Liver (tissue), 8 donors: ENCODE measurements at regions not wholly inside any gene's neighbourhood (a gene's known extent, or its start where the extent isn't known, plus 50 kb on each side); places are given as distances from the start of the nearest gene placed in this dataset.

Experiments used
- DNase-seq: peaks from one replicate; pipeline ENCODE4 v3.0.0-alpha.2; 2017; ENCODE audit warnings: low spot score
- H3K27ac ChIP-seq, 2 donors: one replicate each; pipeline ENCODE4 v1.7.0; 2013; ENCODE audit warnings: inconsistent platforms in 2 of 2, low read length in 2 of 2, control low read depth in 1 of 2, low read depth in 1 of 2, mild to moderate bottlenecking in 1 of 2
- H3K27me3 ChIP-seq, 4 donors: one replicate each; pipeline versions ENCODE4 v1.6.1 to v1.7.0; 2013; ENCODE audit warnings: low read length in 3 of 4, inconsistent platforms in 1 of 4, mild to moderate bottlenecking in 1 of 4, moderate library complexity in 1 of 4; ENCODE audit not compliant: control insufficient read depth in 4 of 4, insufficient read depth in 4 of 4
- H3K36me3 ChIP-seq, 4 donors: one replicate each; pipeline versions ENCODE4 v1.6.1 to v1.7.0; 2013; ENCODE audit warnings: low read length in 3 of 4, mild to moderate bottlenecking in 3 of 4, low read depth in 1 of 4, moderate library complexity in 1 of 4; ENCODE audit not compliant: control insufficient read depth in 4 of 4, insufficient read depth in 3 of 4
- H3K4me1 ChIP-seq, 4 donors: one replicate each; pipeline versions ENCODE4 v1.6.1 to v1.7.0; 2013; ENCODE audit warnings: low read length in 3 of 4, mild to moderate bottlenecking in 3 of 4, moderate library complexity in 1 of 4; ENCODE audit not compliant: control insufficient read depth in 4 of 4, insufficient read depth in 4 of 4
- H3K4me3 ChIP-seq, 3 donors: one replicate each; pipeline versions ENCODE4 v1.6.1 to v1.7.0; 2013; ENCODE audit warnings: low read length in 3 of 3, control low read depth in 1 of 3, low read depth in 1 of 3, mild to moderate bottlenecking in 1 of 3
- H3K9ac ChIP-seq, 2 donors: one replicate each; pipeline ENCODE4 v1.7.0; 2013; ENCODE audit warnings: low read length in 2 of 2, mild to moderate bottlenecking in 2 of 2, moderate library complexity in 2 of 2, control low read depth in 1 of 2, low read depth in 1 of 2
- H3K9me3 ChIP-seq, 4 donors: one replicate each; pipeline versions ENCODE4 v1.6.1 to v1.7.0; 2013; ENCODE audit warnings: low read length in 3 of 4; ENCODE audit not compliant: control insufficient read depth in 4 of 4
- ATF3 ChIP-seq: IDR thresholded peaks from 2 replicates; pipeline ENCODE4 v1.6.1; 2016; ENCODE audit warnings: antibody characterized with exemption
- CTCF ChIP-seq: fragments of 150-350 bp; IDR thresholded peaks from 2 replicates; pipeline ENCODE4 v1.5.1; 2017; ENCODE audit warnings: improper control_type of control experiment, low read depth, low read length; ENCODE audit not compliant: missing input control
- EGR1 ChIP-seq, 2 donors: IDR thresholded peaks; 2 replicates each; pipeline ENCODE4 v1.6.1; 2016 to 2018; ENCODE audit warnings: antibody characterized with exemption in 2 of 2, low read depth in 2 of 2
- FOXA1 ChIP-seq: IDR thresholded peaks from 2 replicates; pipeline ENCODE4 v1.6.1; 2016; ENCODE audit warnings: antibody characterized with exemption
- HNF4G ChIP-seq: IDR thresholded peaks from 2 replicates; pipeline ENCODE4 v1.6.1; 2016; ENCODE audit warnings: antibody characterized with exemption
- MAX ChIP-seq: IDR thresholded peaks from 2 replicates; pipeline ENCODE4 v1.6.1; 2016; ENCODE audit warnings: antibody characterized with exemption
- NR2F2 ChIP-seq: IDR thresholded peaks from 2 replicates; pipeline ENCODE4 v1.6.1; 2016; ENCODE audit warnings: antibody characterized with exemption
- RAD21 ChIP-seq, 2 donors: IDR thresholded peaks; 2 replicates each; pipeline ENCODE4 v1.6.1; 2016; ENCODE audit warnings: antibody characterized with exemption in 2 of 2, mild to moderate bottlenecking in 2 of 2
- RXRA ChIP-seq, 2 donors: IDR thresholded peaks; 2 replicates each; pipeline ENCODE4 v1.6.1; 2017 to 2018; ENCODE audit warnings: antibody characterized with exemption in 2 of 2, mild to moderate bottlenecking in 1 of 2
- SP1 ChIP-seq: IDR thresholded peaks from 2 replicates; pipeline ENCODE4 v1.6.1; 2018; ENCODE audit warnings: antibody characterized with exemption, mild to moderate bottlenecking
- TAF1 ChIP-seq: conservative IDR thresholded peaks from 2 replicates; pipeline ENCODE4 v1.6.1; 2016; ENCODE audit warnings: antibody characterized with exemption, mild to moderate bottlenecking
- YY1 ChIP-seq: IDR thresholded peaks from 2 replicates; pipeline ENCODE4 v1.6.1; 2016; ENCODE audit warnings: antibody characterized with exemption, mild to moderate bottlenecking
- ZBTB33 ChIP-seq: IDR thresholded peaks from 2 replicates; pipeline ENCODE4 v1.6.1; 2016; ENCODE audit warnings: antibody characterized with exemption
- WGBS: extraction: QIAGEN DNeasy Blood & Tissue Kit; methylation state at CpG from one replicate; pipeline ENCODE4 v1.1.7; 2013; 5-methylcytosine and 5-hydroxymethylcytosine counted together
- donor health status: healthy.
- donor health status: healthy.
- donor health status: healthy.
- donor health status: healthy.
- donor health status: healthy.

GRCh38 chr5:112068593-112068992 is 311.6 kb upstream of the NREP start:
- Histone ChIP-seq H3K27ac (no peak overlapping the region), H3K36me3 (no peaks in the 10 kb centered on the region), H3K4me3 (no peak overlapping the region), H3K4me1 (no peaks in the 10 kb centered on the region), H3K9ac (no peak overlapping the region), H3K9me3 (no peaks in the 10 kb centered on the region), H3K27me3 (no peaks in the 10 kb centered on the region)
- WGBS: 82% methylated on average over 3 of the region's 3 CpGs
- no peak for DNase-seq
- no peak for TF ChIP-seq ZBTB33
- no peak for TF ChIP-seq TAF1

GRCh38 chr5:112065781-112066180 is 308.8 kb upstream of the NREP start:
- Histone ChIP-seq H3K9ac (no peak overlapping the region), H3K27me3 (no peaks in the 10 kb centered on the region), H3K36me3 (no peaks in the 10 kb centered on the region), H3K9me3 (no peaks in the 10 kb centered on the region), H3K27ac (no peak overlapping the region), H3K4me1 (no peaks in the 10 kb centered on the region), H3K4me3 (no peak overlapping the region)
- DNase-seq: no peak
- TF ChIP-seq CTCF: no peak
- TF ChIP-seq SP1: no peak
- no peak for TF ChIP-seq RAD21 (IDR thresholded peaks at IDR 0.05)
- no peak for TF ChIP-seq RXRA (IDR thresholded peaks at IDR 0.05)
- TF ChIP-seq TAF1: no peak
- TF ChIP-seq YY1: no peak
- no peak for TF ChIP-seq HNF4G
- TF ChIP-seq ATF3: no peak
- no peak for TF ChIP-seq ZBTB33
- no peak for TF ChIP-seq MAX

DNA sequence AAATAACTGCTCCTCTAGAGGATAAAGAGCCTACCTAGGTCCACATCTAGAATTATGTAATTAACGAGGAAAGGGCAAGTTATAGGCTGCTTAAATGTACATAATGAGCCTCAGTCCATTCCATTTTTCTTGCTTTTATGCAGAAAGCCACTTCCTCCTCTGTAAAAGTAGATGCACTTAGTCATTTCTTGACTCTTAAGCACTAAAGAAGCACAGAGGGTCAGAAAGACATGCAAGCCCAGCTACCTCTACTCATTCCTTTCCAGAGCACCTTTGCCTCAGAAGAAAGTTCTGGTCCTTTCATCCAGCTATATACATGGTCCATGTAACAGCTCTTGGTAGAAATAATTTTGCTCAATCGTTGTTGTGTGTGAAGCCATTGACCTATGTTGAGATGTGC is 308.0 kb upstream of the NREP start:
- 81% methylated on average over 2 of the region's 2 CpGs for WGBS
- no peaks in the 10 kb centered on the region for H3K4me1 ChIP-seq
- no peak overlapping the region for H3K9ac ChIP-seq
- no peak for DNase-seq
- H3K36me3 ChIP-seq: no peaks in the 10 kb centered on the region
- H3K27me3 ChIP-seq: no peaks in the 10 kb centered on the region
- H3K9me3 ChIP-seq: no peaks in the 10 kb centered on the region
- no peak for TF ChIP-seq ATF3
- no peak for TF ChIP-seq CTCF
- no peak for TF ChIP-seq ZBTB33
- no peak for TF ChIP-seq SP1
- TF ChIP-seq MAX: no peak
- TF ChIP-seq EGR1 (IDR thresholded peaks at IDR 0.05; ENCODE audit: low read depth in 2 of 2): no peak
- TF ChIP-seq FOXA1: no peak
- no peak for TF ChIP-seq NR2F2
- no peak overlapping the region for H3K4me3 ChIP-seq
- H3K27ac ChIP-seq: no peak overlapping the region
